Activated CD4-positive, CD25-positive, alpha-beta regulatory T cell (primary cell): ENCODE measurements at regions not wholly inside any gene's neighbourhood (a gene's known extent, or its start where the extent isn't known, plus 50 kb on each side); places are given as distances from the start of the nearest gene placed in this dataset.
"Not testable (repeated sequence)": the region's sequence is repeated elsewhere in the genome, so short reads cannot be mapped to it uniquely, and the experiment has no call there.

Experiments used
- DNase-seq, 4 experiments: peaks; one replicate each; lab custom pipeline; 2025; lab: John Stamatoyannopoulos, UW

DNA sequence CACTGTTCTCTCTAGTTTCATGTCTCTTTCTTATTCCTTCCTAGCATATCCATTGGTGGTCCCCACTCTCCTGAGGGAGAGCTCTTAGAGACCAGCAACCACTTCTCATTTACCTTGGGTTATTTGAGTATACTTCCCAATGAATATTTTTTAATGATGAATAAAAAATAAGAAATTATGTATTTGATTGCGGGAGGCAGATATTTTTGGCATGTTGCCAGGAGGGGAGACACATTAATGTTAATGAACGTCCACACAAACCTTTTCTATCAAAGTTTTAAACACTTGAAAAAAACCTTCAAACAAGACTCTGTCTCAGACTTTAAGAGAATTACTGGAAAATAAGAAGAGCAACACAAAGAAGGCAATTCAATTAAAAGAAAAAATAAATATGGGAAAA, 260.6 kb upstream of the MAGI2 start:
- DNase-seq, result no peak

DNA sequence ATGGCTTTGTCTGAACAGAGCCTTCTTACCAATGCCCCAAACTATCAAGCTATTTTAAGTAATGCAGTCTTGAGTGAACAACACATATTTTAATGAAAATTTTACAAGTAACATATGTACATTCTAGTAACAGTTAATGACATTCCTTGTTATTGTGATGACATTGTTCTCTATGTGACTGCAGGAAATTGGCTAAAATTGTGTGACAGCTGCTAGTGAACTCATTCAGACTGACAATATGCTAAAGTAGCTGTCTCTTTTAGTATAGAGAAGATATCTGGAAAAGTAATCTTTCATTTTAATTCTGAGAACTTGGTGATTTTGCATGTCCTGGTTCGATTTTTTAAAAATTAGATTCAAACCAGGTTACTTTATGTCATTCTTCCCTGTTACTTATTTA, 259.8 kb upstream of the MAGI2 start:
- no peak for DNase-seq

DNA sequence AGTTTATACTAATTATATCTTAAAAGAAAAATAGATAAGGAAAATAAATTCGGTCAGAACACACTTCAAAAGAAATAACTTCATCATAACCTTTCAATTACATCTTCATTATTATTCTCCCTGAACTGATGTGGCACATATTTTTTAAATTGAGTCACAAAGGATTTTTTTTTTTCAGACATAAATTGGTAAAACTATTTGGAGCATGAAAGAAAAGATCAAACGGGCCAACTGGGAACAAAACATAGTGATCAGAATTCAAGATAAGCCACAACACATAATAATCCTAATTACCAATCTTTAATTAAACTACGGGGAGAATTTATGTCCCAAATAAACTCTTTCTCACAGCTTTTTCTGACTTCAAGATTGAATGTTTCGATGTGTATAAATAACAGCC, 258.2 kb upstream of the MAGI2 start:
- DNase-seq, result no peak

DNA sequence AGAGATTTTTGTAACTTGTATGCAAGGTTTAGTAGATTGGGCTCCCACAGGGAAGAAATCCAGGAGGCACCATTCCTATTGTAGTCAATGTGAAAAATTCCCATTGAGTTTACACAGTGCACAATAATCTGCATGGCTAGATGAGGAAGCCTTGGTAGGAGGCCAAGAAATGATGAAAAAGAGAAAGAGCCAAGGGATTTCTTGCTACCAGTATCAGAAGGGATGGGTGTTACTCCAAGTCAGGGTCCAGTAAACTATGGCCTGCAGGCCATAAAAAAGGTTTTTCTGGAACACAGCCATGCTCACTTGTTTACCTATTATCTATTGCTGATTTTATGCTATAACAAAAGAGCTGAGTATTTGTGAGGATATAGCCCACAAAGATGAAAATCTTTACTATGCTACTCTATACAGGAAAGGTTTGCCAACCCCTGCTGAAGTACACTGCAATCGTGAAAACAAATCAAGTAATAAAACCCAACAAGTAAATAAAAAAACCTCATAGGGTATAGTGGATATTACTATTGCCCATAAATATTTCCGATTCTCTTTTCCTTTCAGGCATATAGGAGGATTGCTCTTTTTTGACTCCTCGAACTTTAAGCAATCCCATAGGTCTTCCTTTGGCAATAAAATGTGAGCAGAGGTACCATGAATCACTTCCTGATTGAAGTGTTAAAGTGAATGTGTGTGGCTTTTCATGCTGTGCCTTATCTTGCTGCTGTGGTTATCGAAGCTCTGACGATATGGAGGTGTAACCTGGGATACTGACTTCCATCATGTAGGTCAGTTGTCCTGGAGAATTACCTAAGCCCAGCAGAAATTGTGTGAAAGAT, 256.3 kb upstream of the MAGI2 start:
- DNase-seq, result no peak

DNA sequence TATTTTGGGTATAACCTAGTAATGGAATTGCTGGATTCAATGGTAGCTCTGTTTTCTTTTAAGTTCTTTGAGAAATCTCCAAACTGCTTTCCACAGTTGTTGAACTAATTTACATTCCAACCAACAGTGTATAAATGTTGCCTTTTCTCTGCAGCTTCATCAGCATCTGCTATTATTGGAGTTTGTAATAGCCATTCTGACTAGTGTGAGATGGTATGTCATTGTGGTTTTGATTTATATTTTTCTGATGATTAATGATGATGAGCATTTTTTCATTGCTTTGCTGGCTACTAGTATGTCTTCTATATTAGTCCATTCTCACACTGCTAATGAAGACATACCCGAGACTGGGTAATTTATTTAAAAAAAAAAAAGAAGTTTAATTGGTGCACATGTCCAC, 248.6 kb upstream of the MAGI2 start:
- DNase-seq, result no peak

DNA sequence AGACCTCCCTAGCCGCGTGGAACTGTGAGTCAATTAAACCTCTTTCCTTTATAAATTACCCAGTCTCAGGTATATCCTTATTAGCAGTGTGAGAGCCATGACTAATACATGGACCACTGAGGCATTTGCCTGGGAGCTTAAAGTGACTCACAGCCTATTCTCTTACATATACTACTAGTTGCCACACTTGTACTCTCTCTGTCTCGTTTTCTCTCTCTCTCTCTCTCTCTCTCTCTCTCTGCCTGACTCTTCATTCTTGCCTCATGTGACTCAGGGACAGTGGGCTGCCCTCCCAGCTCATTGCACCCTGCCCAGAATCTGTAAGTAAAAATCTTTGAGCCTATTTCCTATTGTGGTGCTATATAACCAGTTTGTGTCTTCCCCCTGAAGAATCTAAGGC, 238.5 kb upstream of the MAGI2 start:
- DNase-seq, result no peak

DNA sequence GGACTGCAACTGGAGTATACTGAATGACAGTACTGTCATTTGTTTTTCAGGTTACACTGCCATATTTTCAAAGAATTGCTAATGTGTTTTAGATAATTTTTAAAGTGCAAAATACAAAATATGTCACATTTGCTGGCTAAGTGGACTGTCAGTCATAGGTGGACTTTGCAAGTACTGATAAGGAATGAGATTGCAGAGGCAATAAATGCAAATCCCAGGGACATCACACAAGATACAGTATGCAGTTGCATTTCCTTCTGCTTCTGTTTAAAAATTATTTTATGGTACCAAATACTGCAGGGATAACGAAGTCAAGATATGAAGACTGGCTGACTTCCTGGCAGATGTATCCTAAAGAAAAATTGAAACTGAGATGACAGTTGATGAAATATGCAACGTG, 237.6 kb upstream of the MAGI2 start:
- no peak for DNase-seq

DNA sequence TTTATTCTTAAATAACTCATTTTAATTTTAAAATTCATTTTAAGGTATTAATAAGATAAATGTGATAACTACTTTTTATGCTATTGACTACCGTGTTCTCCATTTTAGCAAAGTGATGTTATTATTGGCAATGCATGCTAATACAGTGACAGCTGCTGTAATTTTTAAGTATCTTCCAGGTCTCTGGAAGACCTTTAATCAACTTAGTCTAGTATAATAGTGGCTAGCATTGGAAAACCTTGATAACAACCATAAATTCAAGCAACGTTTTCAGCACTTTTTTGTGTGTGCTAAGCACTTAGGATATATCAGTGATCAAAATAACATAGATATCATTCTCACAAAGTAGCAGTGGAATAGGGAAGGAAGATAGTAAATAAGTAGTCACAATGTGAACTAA, 230.9 kb upstream of the MAGI2 start:
- no peak for DNase-seq

GRCh38 chr7:79683916-79684315, 230.4 kb upstream of the MAGI2 start:
- no peak for DNase-seq

DNA sequence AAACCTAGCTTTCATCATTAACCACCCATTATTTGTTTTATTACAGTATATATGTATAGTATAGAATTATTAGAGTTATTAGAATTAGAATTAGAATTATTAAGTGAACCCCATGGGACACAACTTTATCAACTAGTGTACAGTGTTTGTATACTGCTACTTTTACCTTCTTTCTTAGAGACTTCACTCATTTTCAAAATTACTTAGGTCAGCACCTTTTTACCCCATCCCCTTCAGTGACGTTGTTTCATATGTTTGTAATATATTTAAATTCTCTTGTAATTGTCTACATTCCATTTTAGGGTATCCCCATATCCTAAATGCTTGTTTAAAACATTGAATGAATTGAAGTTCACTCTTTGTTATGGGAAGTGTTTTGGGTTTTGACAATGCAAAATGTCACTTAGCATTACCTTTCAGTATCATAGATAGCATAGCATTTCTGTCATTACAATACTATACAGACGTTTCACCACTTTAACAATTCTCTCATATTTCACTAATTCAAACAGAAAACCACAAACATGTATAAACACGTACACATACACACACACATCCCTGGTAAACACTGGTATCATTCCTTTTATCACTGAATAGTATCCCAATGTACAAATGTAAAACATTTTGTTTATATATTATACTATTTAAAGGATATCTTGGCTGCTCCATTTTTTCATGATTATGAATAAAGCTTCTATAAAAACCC, 229.9 kb upstream of the MAGI2 start:
- DNase-seq, result no peak

DNA sequence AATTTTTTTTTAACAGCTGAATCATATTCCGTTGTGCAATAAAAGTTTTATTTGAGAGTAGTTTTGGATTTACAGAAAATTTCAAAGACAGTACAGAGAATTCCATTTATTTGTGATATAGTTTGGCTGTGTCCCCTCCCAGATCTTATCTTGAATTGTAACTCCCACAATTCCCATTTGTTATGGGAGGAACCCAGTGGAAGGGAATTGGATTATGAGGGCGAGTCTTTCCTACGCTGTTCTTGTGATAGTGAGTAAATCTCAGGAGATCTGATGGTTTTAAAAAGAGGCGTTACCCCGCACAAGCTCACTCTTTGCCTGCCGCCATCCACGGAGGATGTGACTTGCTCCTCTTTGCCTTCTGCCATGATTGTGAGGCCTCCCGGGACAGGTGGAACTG, 228.0 kb upstream of the MAGI2 start:
- no peak for DNase-seq

DNA sequence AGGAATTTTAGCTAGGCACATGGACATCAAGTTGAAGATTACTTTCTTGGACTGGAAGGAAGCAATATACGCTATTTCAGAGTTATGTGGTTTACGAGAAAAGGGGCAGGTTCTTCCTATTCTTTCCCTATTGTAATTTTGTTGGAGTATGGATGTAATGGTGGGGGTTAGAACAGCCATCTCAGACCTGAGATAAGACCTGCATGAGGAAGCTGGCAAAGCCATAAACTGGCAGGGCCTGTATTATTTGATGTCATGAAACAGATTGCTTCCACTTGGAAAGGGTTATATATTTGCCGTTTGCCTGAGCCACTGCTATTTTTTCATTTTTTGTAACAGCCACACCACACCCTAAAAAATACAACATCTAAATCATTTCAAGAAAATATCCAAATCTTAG, 220.5 kb upstream of the MAGI2 start:
- DNase-seq, result no peak

GRCh38 chr7:79673421-79673820, 220.0 kb upstream of the MAGI2 start:
- DNase-seq, result no peak

DNA sequence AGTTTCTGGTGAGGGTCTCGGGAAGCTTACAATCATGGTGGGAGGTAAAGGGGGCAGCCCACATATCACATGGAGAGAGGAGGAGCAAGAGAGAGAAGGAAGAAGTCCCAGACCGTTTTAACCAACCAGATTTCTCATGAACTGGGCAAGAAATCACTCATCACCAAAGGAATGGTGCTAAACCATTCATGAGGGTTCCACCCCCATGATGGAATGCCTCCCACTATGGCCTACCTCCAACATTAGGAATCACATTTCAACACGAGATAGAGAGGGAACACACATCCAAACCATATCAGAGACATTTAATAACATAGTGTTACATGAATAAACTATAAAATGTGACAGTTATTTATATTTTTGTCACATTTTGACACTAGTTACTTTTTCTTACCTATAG, 214.8 kb upstream of the MAGI2 start:
- no peak for DNase-seq

DNA sequence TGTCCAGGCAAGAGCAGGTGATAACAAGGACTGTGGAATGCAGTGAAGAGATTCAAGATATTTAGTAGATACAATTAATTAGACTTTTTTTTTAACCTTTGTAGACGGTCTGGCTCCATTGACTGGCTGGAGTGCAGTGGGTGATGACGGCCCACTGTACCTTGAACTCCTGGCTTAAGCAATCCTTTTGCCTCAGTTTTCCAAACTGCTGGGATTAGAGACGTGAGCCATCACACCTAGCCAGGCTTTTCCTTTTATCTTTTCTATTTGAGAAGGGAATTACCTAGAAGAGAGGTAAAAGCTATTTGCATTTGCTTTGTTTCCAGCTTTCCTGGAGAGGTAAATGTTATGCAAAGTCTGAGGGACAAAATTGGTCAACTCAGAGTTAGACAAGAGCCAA, 213.0 kb upstream of the MAGI2 start:
- DNase-seq, result no peak

DNA sequence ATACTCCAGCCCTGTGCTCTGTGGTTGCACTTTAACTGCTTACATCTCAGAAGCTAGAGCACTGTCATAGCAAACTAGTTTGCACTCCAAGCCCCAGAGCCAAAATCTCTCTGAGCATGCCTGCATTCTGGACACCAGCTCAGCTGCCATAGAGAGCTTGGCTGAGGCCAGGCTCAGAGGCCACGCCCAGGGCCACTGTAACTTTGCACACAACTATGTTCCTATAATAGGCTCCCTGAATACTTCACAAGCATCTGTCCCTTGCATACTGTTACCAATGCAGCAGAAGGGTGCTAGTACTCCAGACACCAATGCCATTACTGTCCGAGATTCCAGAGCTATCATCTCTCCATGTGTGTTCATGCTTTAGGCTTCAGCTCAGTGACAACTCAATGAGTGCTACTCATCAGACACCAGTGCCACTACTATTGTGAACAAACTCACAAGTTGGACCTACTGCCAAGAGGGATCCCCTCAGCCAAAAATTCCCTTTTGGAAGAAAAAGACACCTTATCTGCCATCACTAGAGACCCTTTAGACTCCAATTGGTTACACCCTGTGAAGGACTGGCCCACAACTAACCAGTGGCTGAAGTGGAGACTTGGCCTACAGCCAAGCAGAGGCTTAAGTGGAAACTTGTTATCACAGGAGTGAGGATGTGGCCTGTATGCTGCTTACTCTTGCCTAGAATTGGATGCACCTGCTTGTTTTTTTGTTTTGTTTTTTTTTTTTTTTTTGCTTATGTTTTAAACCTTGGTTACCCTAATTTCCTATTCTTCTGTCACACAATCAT, 211.6 kb upstream of the MAGI2 start:
- DNase-seq, result no peak

- DNase-seq, result no peak
These were observed 204.8 kb upstream of the MAGI2 start for GRCh38 chr7:79658304-79658703.

DNA sequence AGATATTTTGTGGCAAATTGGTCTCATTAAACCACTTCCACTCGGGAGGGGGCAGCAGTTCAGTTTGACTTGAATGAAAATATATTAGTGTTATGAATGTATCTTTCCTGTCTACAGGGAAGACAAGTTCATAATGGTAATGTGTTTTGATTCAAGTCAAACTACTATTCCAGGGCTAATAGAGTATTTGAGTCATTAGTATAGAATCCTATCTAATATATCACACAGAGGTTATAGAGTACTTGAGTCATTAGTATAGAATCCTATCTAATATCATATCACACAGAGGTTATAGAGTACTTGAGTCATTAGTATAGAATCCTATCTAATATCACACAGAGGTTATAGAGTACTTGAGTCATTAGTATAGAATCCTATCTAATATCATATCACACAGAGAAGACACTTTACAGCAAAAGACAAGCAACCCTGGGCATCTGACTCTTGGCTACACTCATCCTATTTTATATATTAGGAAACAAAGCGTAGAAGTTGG, 199.7 kb upstream of the MAGI2 start:
- no peak for DNase-seq

- DNase-seq, result no peak
These were observed 199.2 kb upstream of the MAGI2 start for GRCh38 chr7:79652619-79653018.

- no peak for DNase-seq
These were observed 194.2 kb upstream of the MAGI2 start for GRCh38 chr7:79647711-79648110.

DNA sequence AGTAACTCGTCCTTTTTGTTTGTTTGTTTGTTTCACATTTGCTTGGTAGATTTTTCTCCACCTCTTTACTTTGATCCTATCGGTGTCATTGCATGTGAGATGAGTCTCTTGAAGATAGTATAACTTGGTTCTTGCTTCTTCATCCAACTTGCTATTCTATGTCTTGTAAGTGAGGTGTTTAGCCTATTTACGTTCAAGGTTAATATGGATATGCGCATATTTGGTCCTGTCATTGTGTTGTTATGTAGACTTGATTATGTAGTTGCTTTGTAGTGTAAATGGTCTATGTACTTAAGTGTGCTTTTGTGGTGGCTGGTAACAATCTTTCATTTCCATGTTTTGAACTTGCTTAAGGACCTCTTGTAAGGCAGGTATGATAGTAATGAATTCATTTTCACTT, 192.8 kb upstream of the MAGI2 start:
- no peak for DNase-seq

DNA sequence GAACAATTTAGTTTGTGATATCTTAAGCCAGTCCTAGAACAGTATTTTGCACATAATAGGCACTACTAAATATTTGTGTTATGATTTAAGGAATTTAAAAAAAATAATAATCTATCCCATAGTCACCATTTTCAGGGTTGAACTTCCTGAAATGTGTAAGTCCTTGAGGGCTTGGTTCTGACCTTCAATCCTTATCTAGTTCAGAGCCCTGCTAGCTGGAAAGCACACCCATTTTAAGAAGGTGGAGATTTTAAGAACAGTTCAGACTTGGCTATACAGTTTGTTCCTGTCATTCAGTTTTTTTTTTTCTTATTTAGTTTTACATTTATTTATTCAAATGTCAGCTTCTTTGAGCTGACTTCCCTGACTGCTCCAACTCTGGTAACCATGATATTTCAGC, 183.4 kb upstream of the MAGI2 start:
- no peak for DNase-seq

GRCh38 chr7:79625921-79626320, 172.5 kb upstream of the MAGI2 start:
- DNase-seq, result not testable (repeated sequence)
